OCI-LY7 (cell line): ENCODE measurements at regions not wholly inside any gene's neighbourhood (a gene's known extent, or its start where the extent isn't known, plus 50 kb on each side); places are given as distances from the start of the nearest gene placed in this dataset.

Experiments used
- BruUV-seq: library from RNA; stranded (reverse); fragments of 400-500 nt; replicated peaks from 2 replicates; lab custom pipeline; 2021; lab: Mats Ljungman, UMichigan
- CTCF ChIA-PET: fragments of 300-600 bp; sonication (Branson Sonifier 250); formaldehyde crosslinking; loops from one replicate; lab custom pipeline; 2022; ENCODE audit warnings: antibody characterized with exemption; ENCODE audit not compliant: unreplicated experiment; lab: Charles Lee
- POLR2A ChIA-PET: fragments of 300-600 bp; sonication (Branson Sonifier 250); formaldehyde crosslinking; loops from one replicate; lab custom pipeline; 2022; ENCODE audit warnings: antibody characterized with exemption; lab: Charles Lee
- DNase-seq: peaks from one replicate; pipeline ENCODE4 v3.0.0-alpha.2; 2015; ENCODE audit warnings: low spot score
- H2AFZ ChIP-seq: fragments of 200-600 bp; sonication (generic), shearing (Covaris generic); 2 replicates; pipeline ENCODE4 v1.6.1; 2014; ENCODE audit warnings: mild to moderate bottlenecking, antibody characterized with exemption, low read length, moderate library complexity
- H3K27ac ChIP-seq: fragments of 200-600 bp; sonication (generic); 2 replicates; pipeline ENCODE4 v1.5.1; 2014; ENCODE audit warnings: mixed run types, low read depth, mild to moderate bottlenecking, moderate library complexity, low read length, inconsistent platforms; ENCODE audit not compliant: poor library complexity, severe bottlenecking
- H3K36me3 ChIP-seq: fragments of 200-600 bp; sonication (generic); 2 replicates; pipeline ENCODE4 v1.6.1; 2014; ENCODE audit warnings: mild to moderate bottlenecking, antibody characterized with exemption, low read length, moderate library complexity, mixed read lengths; ENCODE audit not compliant: insufficient read depth
- H3K4me1 ChIP-seq: fragments of 200-600 bp; sonication (generic); 2 replicates; pipeline ENCODE4 v1.5.1; 2014; ENCODE audit warnings: mild to moderate bottlenecking, low read length; ENCODE audit not compliant: insufficient read depth, poor library complexity, severe bottlenecking
- H3K4me2 ChIP-seq: fragments of 200-600 bp; sonication (generic); 2 replicates; pipeline ENCODE4 v1.6.1; 2014; ENCODE audit warnings: mild to moderate bottlenecking, low read length
- H3K4me3 ChIP-seq: fragments of 200-600 bp; sonication (generic); 2 replicates; pipeline ENCODE4 v1.5.1; 2014; ENCODE audit warnings: mild to moderate bottlenecking, low read depth, low read length; ENCODE audit not compliant: poor library complexity, severe bottlenecking
- H3K79me2 ChIP-seq: fragments of 200-600 bp; sonication (generic); 2 replicates; pipeline ENCODE4 v1.6.1; 2016; ENCODE audit warnings: low read depth, mild to moderate bottlenecking, low read length, moderate library complexity, mixed read lengths; ENCODE audit not compliant: insufficient read depth
- H3K9me2 ChIP-seq: fragments of 200-600 bp; sonication (generic); 2 replicates; pipeline ENCODE4 v1.6.1; 2016; ENCODE audit warnings: mild to moderate bottlenecking, low read length, mixed read lengths; ENCODE audit not compliant: insufficient read depth
- H3K9me3 ChIP-seq: fragments of 200-600 bp; sonication (generic); 2 replicates; pipeline ENCODE4 v1.6.1; 2014; ENCODE audit warnings: mild to moderate bottlenecking, mixed run types, low read length, mixed read lengths
- H4K20me1 ChIP-seq: fragments of 200-600 bp; sonication (generic); 2 replicates; pipeline ENCODE4 v1.6.1; 2014; ENCODE audit warnings: mild to moderate bottlenecking, antibody characterized with exemption, low read length, moderate library complexity, mixed read lengths; ENCODE audit not compliant: insufficient read depth
- CTCF ChIP-seq: fragments of 200-600 bp; sonication (generic); conservative IDR thresholded peaks from 2 replicates; pipeline ENCODE4 v1.5.1; 2014; ENCODE audit warnings: mild to moderate bottlenecking, antibody characterized with exemption, low read length, moderate library complexity, mixed read lengths
- EZH2phosphoT487 ChIP-seq: fragments of 200-600 bp; sonication (generic); IDR thresholded peaks from 2 replicates; pipeline ENCODE4 v1.6.1; 2018; ENCODE audit warnings: low read depth, borderline replicate concordance, mild to moderate bottlenecking, mixed run types, antibody characterized with exemption, low read length, moderate library complexity, mixed read lengths
- intact Hi-C: fragments of 100-400 bp; cut with micrococcal nuclease; formaldehyde crosslinking; loops from one replicate; pipeline ENCODE4 v1.10.0; 2022; ENCODE audit not compliant: unreplicated experiment

GRCh38 chr4:18813771-18814170 lies 792.2 kb upstream of the LCORL start:
- ChIA-PET POLR2A (no interaction called here), CTCF (no interaction called here)
- H3K9me2 ChIP-seq = no peaks in the 10 kb centered on the region
- H3K79me2 ChIP-seq = no peaks in the 10 kb centered on the region
- intact Hi-C loops = no loop called here
- no peak overlapping the region for H3K4me3 ChIP-seq
- no peaks in the 10 kb centered on the region for H3K4me1 ChIP-seq
- H3K27ac ChIP-seq = no peak overlapping the region
- peaks cover 3% of the 10 kb centered on the region; the same call in 1 of the 2 replicates for H3K9me3 ChIP-seq
- H2AFZ ChIP-seq = no peak overlapping the region
- H3K4me2 ChIP-seq = no peak overlapping the region
- no peaks in the 10 kb centered on the region for H3K36me3 ChIP-seq
- no peak for TF ChIP-seq EZH2phosphoT487
- TF ChIP-seq CTCF = no peak
- no peaks in the 10 kb centered on the region for H4K20me1 ChIP-seq
- no TSS peak for BruUV-seq
- DNase-seq = no peak

GRCh38 chr4:18813055-18813454 lies 791.5 kb upstream of the LCORL start:
- H3K36me3 ChIP-seq = no peaks in the 10 kb centered on the region
- no peaks in the 10 kb centered on the region for H3K9me2 ChIP-seq
- H3K9me3 ChIP-seq = peaks cover 10% of the 10 kb centered on the region; the same call in 1 of the 2 replicates
- DNase-seq = no peak
- POLR2A ChIA-PET = interaction anchor here (0.6 kb wide), 1 partner anchor 367 kb away, joined by 3 read pairs; no protein-coding TSS in a partner anchor
- no peak overlapping the region for H3K4me3 ChIP-seq
- H3K79me2 ChIP-seq = no peaks in the 10 kb centered on the region
- H2AFZ ChIP-seq = no peak overlapping the region
- CTCF ChIA-PET = no interaction called here
- no peak overlapping the region for H3K27ac ChIP-seq
- no TSS peak for BruUV-seq
- intact Hi-C loops = no loop called here
- no peak overlapping the region for H3K4me2 ChIP-seq
- TF ChIP-seq CTCF = no peak
- TF ChIP-seq EZH2phosphoT487 = no peak
- no peaks in the 10 kb centered on the region for H3K4me1 ChIP-seq
- H4K20me1 ChIP-seq = no peaks in the 10 kb centered on the region

GRCh38 chr4:18803781-18804180 lies 782.2 kb upstream of the LCORL start:
- no peak overlapping the region for H3K27ac ChIP-seq
- H3K4me1 ChIP-seq = no peaks in the 10 kb centered on the region
- no peaks in the 10 kb centered on the region for H3K79me2 ChIP-seq
- H2AFZ ChIP-seq = no peak overlapping the region
- ChIA-PET CTCF (no interaction called here), POLR2A (no interaction called here)
- intact Hi-C loops = no loop called here
- no peak overlapping the region for H3K4me2 ChIP-seq
- H3K4me3 ChIP-seq = no peak overlapping the region
- no peaks in the 10 kb centered on the region for H3K36me3 ChIP-seq
- no peaks in the 10 kb centered on the region for H4K20me1 ChIP-seq
- H3K9me2 ChIP-seq = no peaks in the 10 kb centered on the region
- no peak for DNase-seq
- no TSS peak for BruUV-seq
- TF ChIP-seq CTCF = no peak
- TF ChIP-seq EZH2phosphoT487 = no peak
- peaks cover 9% of the 10 kb centered on the region; the same call in 1 of the 2 replicates for H3K9me3 ChIP-seq
